H1 (cell line): ENCODE measurements at regions not wholly inside any gene's neighbourhood (a gene's known extent, or its start where the extent isn't known, plus 50 kb on each side); places are given as distances from the start of the nearest gene placed in this dataset.

Source experiments
- CTCF ChIA-PET: fragments of 300-600 bp; sonication (Branson Sonifier 250); formaldehyde crosslinking; loops from one replicate; lab custom pipeline; 2021; ENCODE audit not compliant: partially characterized antibody; lab: Charles Lee
- POLR2A ChIA-PET: fragments of 300-600 bp; sonication (Branson Sonifier 250); formaldehyde crosslinking; loops from one replicate; lab custom pipeline; 2021; ENCODE audit warnings: inconsistent platforms; ENCODE audit not compliant: partially characterized antibody; lab: Charles Lee
- DNase-seq, 2 experiments: peaks; one replicate each; pipeline versions ENCODE4 v3.0.0 to v3.0.0-alpha.2; 2010 to 2022; ENCODE audit warnings: low spot score in 2 of 2, low read depth in 1 of 2, mixed read lengths in 1 of 2
- FAIRE-seq: peaks from 2 replicates; lab custom pipeline; 2011; peaks lifted over from hg19 to GRCh38; lab: Jason Lieb, UNC
- H2AFZ ChIP-seq: 2 replicates; pipeline ENCODE4 v1.8.1; 2012; ENCODE audit warnings: low read length, inconsistent platforms
- H2AK5ac ChIP-seq: 2 replicates; pipeline ENCODE4 v1.6.1; 2013; ENCODE audit warnings: low read depth, low read length
- H2BK120ac ChIP-seq: replicated peaks from 2 replicates; pipeline ENCODE3; 2013; ENCODE audit warnings: low read depth, low read length, inconsistent platforms
- H2BK12ac ChIP-seq: 2 replicates; pipeline ENCODE4 v1.6.1; 2013; ENCODE audit warnings: low read depth, low read length
- H2BK15ac ChIP-seq: 2 replicates; pipeline ENCODE4 v1.6.1; 2013; ENCODE audit warnings: low read length
- H2BK20ac ChIP-seq: 2 replicates; pipeline ENCODE4 v1.6.1; 2013; ENCODE audit warnings: low read length
- H2BK5ac ChIP-seq: 2 replicates; pipeline ENCODE4 v1.6.1; 2013; ENCODE audit warnings: low read depth, low read length
- H3K14ac ChIP-seq: 2 replicates; pipeline ENCODE4 v1.6.1; 2013; ENCODE audit warnings: inconsistent platforms; ENCODE audit not compliant: insufficient read length
- H3K18ac ChIP-seq: 2 replicates; pipeline ENCODE4 v1.6.1; 2013; ENCODE audit warnings: low read length; ENCODE audit errors: extremely low read depth
- H3K23ac ChIP-seq: 2 replicates; pipeline ENCODE4 v1.6.1; 2013; ENCODE audit warnings: inconsistent platforms; ENCODE audit not compliant: insufficient read length
- H3K23me2 ChIP-seq: 2 replicates; pipeline ENCODE4 v1.6.1; 2013; ENCODE audit warnings: low read depth, low read length
- H3K27ac ChIP-seq: 2 replicates; pipeline ENCODE4 v1.6.1; 2011; ENCODE audit warnings: low read depth, low read length, inconsistent platforms
- H3K27me3 ChIP-seq, 4 experiments: replicated peaks in 1 of 4; 1 replicate in 1 of 4; 2 replicates in 3 of 4; pipeline versions ENCODE4 v1.6.1 to v1.8.1; 2011 to 2013; ENCODE audit warnings: low read length in 3 of 4, mild to moderate bottlenecking in 3 of 4, inconsistent platforms in 2 of 4, mixed read lengths in 2 of 4, moderate library complexity in 1 of 4; ENCODE audit not compliant: control insufficient read depth in 3 of 4, insufficient read depth in 3 of 4; ENCODE audit errors: extremely low read depth in 1 of 4
- H3K36me3 ChIP-seq, 4 experiments: 2 replicates each; pipeline versions ENCODE4 v1.6.1 to v1.8.1; 2011 to 2013; ENCODE audit warnings: mild to moderate bottlenecking in 4 of 4, low read length in 3 of 4, moderate library complexity in 2 of 4, control low read depth in 1 of 4, inconsistent platforms in 1 of 4; ENCODE audit not compliant: insufficient read depth in 4 of 4, control insufficient read depth in 2 of 4
- H3K4ac ChIP-seq: replicated peaks from 2 replicates; pipeline ENCODE3; 2013; ENCODE audit warnings: low read length, low read depth, mixed read lengths, inconsistent platforms; ENCODE audit not compliant: insufficient read length
- H3K4me1 ChIP-seq, 4 experiments: replicated peaks in 1 of 4; 1 replicate in 1 of 4; 2 replicates in 3 of 4; pipeline versions ENCODE4 v1.6.1 to v1.8.1; 2011 to 2013; ENCODE audit warnings: low read length in 3 of 4, inconsistent platforms in 2 of 4, mixed read lengths in 1 of 4; ENCODE audit not compliant: insufficient read depth in 4 of 4, control insufficient read depth in 3 of 4
- H3K4me2 ChIP-seq, 2 experiments: 2 replicates each; pipeline versions ENCODE4 v1.6.1 to v1.8.1; 2011 to 2013; ENCODE audit warnings: low read depth in 2 of 2, low read length in 2 of 2, control low read depth in 1 of 2, inconsistent platforms in 1 of 2, mild to moderate bottlenecking in 1 of 2; ENCODE audit not compliant: insufficient read depth in 1 of 2
- H3K4me3 ChIP-seq, 4 experiments: fragments of 200-600, 300-600 bp in 1 of 4; sonication (generic), shearing (Covaris generic), sonication (Bioruptor Twin) in 1 of 4; 2 replicates each; pipeline versions ENCODE4 v1.5.1 to v1.8.1; 2011 to 2016; ENCODE audit warnings: low read length in 4 of 4, low read depth in 3 of 4, control low read depth in 2 of 4, inconsistent platforms in 2 of 4, mild to moderate bottlenecking in 2 of 4, mixed read lengths in 1 of 4, moderate library complexity in 1 of 4; ENCODE audit not compliant: insufficient read depth in 2 of 4; ENCODE audit errors: extremely low read depth in 1 of 4
- H3K56ac ChIP-seq: replicated peaks from 2 replicates; pipeline ENCODE3; 2013; ENCODE audit warnings: low read depth, mild to moderate bottlenecking, mixed read lengths, low read length, inconsistent platforms; ENCODE audit not compliant: insufficient read length
- H3K79me1 ChIP-seq: 2 replicates; pipeline ENCODE4 v1.6.1; 2013; ENCODE audit warnings: low read depth, low read length, control low read depth
- H3K79me2 ChIP-seq, 2 experiments: 2 replicates each; pipeline versions ENCODE4 v1.6.1 to v1.8.1; 2012 to 2013; ENCODE audit warnings: low read length in 2 of 2, mild to moderate bottlenecking in 2 of 2, inconsistent platforms in 1 of 2; ENCODE audit not compliant: insufficient read depth in 2 of 2, control insufficient read depth in 1 of 2
- H3K9ac ChIP-seq, 4 experiments: replicated peaks in 1 of 4; 1 replicate in 1 of 4; 2 replicates in 3 of 4; pipeline versions ENCODE4 v1.6.1 to v1.8.1; 2011 to 2013; ENCODE audit warnings: low read depth in 3 of 4, low read length in 3 of 4, control low read depth in 2 of 4, mild to moderate bottlenecking in 2 of 4, moderate library complexity in 2 of 4, inconsistent platforms in 1 of 4; ENCODE audit errors: extremely low read depth in 1 of 4
- H3K9me3 ChIP-seq, 2 experiments: 2 replicates each; pipeline versions ENCODE4 v1.6.1 to v1.8.1; 2012 to 2013; ENCODE audit warnings: mild to moderate bottlenecking in 2 of 2, moderate library complexity in 2 of 2, control low read depth in 1 of 2, inconsistent platforms in 1 of 2, low read depth in 1 of 2, low read length in 1 of 2, mixed read lengths in 1 of 2; ENCODE audit not compliant: insufficient read depth in 2 of 2
- H4K20me1 ChIP-seq, 2 experiments: replicated peaks in 1 of 2; 2 replicates each; pipeline versions ENCODE3 to v1.8.1; 2011 to 2013; ENCODE audit warnings: inconsistent platforms in 2 of 2, low read length in 2 of 2, mild to moderate bottlenecking in 1 of 2; ENCODE audit not compliant: insufficient read depth in 2 of 2, control insufficient read depth in 1 of 2
- H4K5ac ChIP-seq: 2 replicates; pipeline ENCODE4 v1.6.1; 2013; ENCODE audit warnings: low read length, low read depth, mixed read lengths, inconsistent platforms; ENCODE audit not compliant: insufficient read length
- H4K8ac ChIP-seq: 2 replicates; pipeline ENCODE4 v1.8.0; 2013; ENCODE audit warnings: mild to moderate bottlenecking, moderate library complexity, low read length, inconsistent platforms; ENCODE audit not compliant: insufficient read depth; ENCODE audit errors: extremely low read depth
- H4K91ac ChIP-seq: replicated peaks from 2 replicates; pipeline ENCODE3; 2013; ENCODE audit warnings: low read length, mixed read lengths, inconsistent platforms; ENCODE audit not compliant: insufficient read length
- ATF2 ChIP-seq: IDR thresholded peaks from 2 replicates; pipeline ENCODE4 v1.6.1; 2012; ENCODE audit warnings: low read length, inconsistent platforms
- CHD2 ChIP-seq: IDR thresholded peaks from 2 replicates; pipeline ENCODE4 v1.6.1; 2012; ENCODE audit warnings: low read length, improper control_type of control experiment
- EGR1 ChIP-seq: IDR thresholded peaks from 2 replicates; pipeline ENCODE4 v1.6.1; 2011; ENCODE audit warnings: low read depth, low read length, borderline replicate concordance
- KDM4A ChIP-seq: IDR thresholded peaks from one replicate; pipeline ENCODE4 v1.7.1; 2012; ENCODE audit warnings: low read depth, mild to moderate bottlenecking, moderate library complexity, low read length, inconsistent platforms; ENCODE audit not compliant: severe bottlenecking
- MAFK ChIP-seq: IDR thresholded peaks from 2 replicates; pipeline ENCODE4 v1.6.1; 2012; ENCODE audit warnings: low read depth, mild to moderate bottlenecking, improper control_type of control experiment, low read length
- NRF1 ChIP-seq: IDR thresholded peaks from 2 replicates; pipeline ENCODE4 v1.6.1; 2011; ENCODE audit warnings: mild to moderate bottlenecking, low read depth, low read length, improper control_type of control experiment
- POU5F1 ChIP-seq: IDR thresholded peaks from 2 replicates; pipeline ENCODE4 v1.6.1; 2011; ENCODE audit warnings: low read depth, mild to moderate bottlenecking, low read length, moderate library complexity
- RBBP5 ChIP-seq: IDR thresholded peaks from 2 replicates; pipeline ENCODE4 v1.7.1; 2012; ENCODE audit warnings: low read depth, mild to moderate bottlenecking, inconsistent platforms, low read length, moderate library complexity, borderline replicate concordance
- WGBS, 2 experiments: shearing (Covaris generic) in 1 of 2; methylation state at CpG; one replicate each; pipeline versions ENCODE4 v1.1.6 to v1.1.7; 2013 to 2015; ENCODE audit warnings: low lambda C conversion rate in 2 of 2, mixed read lengths in 2 of 2, inconsistent platforms in 1 of 2, low coverage in 1 of 2, missing lambda C conversion rate in 1 of 2; ENCODE audit not compliant: insufficient replicate concordance in 2 of 2, insufficient coverage in 1 of 2, insufficient read length in 1 of 2; ENCODE audit errors: extremely low coverage in 1 of 2, missing lambda C conversion rate in 1 of 2; 5-methylcytosine and 5-hydroxymethylcytosine counted together

GRCh38 chr7:142582351-142582750 lies 166.9 kb upstream of the PRSS1 start:
- Histone ChIP-seq H3K56ac (no peak overlapping the region), H4K91ac (no peak overlapping the region), H3K14ac (no peak overlapping the region), H3K23me2 (no peaks in the 10 kb centered on the region), H2AFZ (no peak overlapping the region), H4K8ac (no peak overlapping the region), H3K18ac (no peak overlapping the region), H3K27me3 (no peaks in the 10 kb centered on the region), H3K4me2 (no peak overlapping the region), H2BK120ac (no peak overlapping the region), H2BK15ac (no peak overlapping the region), H3K23ac (no peak overlapping the region), H3K4me1 (peaks cover 0 to 5% (median 3%) of the 10 kb centered on the region in 4 experiments; a peak in 3 of 7 replicates), H2BK5ac (no peak overlapping the region), H3K79me2 (no peaks in the 10 kb centered on the region), H2BK20ac (no peak overlapping the region), H4K20me1 (no peaks in the 10 kb centered on the region), H4K5ac (no peak overlapping the region), H3K36me3 (no peaks in the 10 kb centered on the region), H3K27ac (no peak overlapping the region), H3K9me3 (no peaks in the 10 kb centered on the region), H3K4me3 (no peak overlapping the region), H3K79me1 (no peaks in the 10 kb centered on the region), H2BK12ac (no peak overlapping the region), H3K4ac (no peak overlapping the region), H2AK5ac (no peak overlapping the region), H3K9ac (no peak overlapping the region)
- WGBS, 2 experiments: 89% methylated on average over 3 of the region's 3 CpGs; no CpG with 5 or more reads in 1 of the 2 experiments
- CTCF ChIA-PET: interaction anchor here (1.0 to 6.2 kb wide), 10 partner anchors 8 to 1940 kb away, joined by 3 to 54 read pairs (median 4); no protein-coding TSS in a partner anchor
- DNase-seq: no peak
- POLR2A ChIA-PET: interaction anchor here (0.7 kb wide), 1 partner anchor 1347 kb away, joined by 3 read pairs; no protein-coding TSS in a partner anchor
- TF ChIP-seq ATF2 (no peak), KDM4A (no peak), NRF1 (no peak), POU5F1 (no peak), MAFK (peak; percentile 34; the same call in 1 of the 2 replicates), RBBP5 (no peak), EGR1 (no peak), CHD2 (no peak)
- no peak for FAIRE-seq
